Activated CD4-positive, alpha-beta T cell treated with anti-CD3 and anti-CD28 coated beads, Interleukin-2, amount 10 ng/mL, durations not matched to agents 24 days and 14 days (primary cell): ENCODE measurements at regions not wholly inside any gene's neighbourhood (a gene's known extent, or its start where the extent isn't known, plus 50 kb on each side); places are given as distances from the start of the nearest gene placed in this dataset.
"Not testable (repeated sequence)": the region's sequence is repeated elsewhere in the genome, so short reads cannot be mapped to it uniquely, and the experiment has no call there.

Source experiments
- DNase-seq: peaks from one replicate; pipeline ENCODE4 v3.0.0; 2022
- H3K27ac Mint-ChIP-seq: one replicate; pipeline ENCODE4 v1.8.0; 2022; ENCODE audit warnings: mild to moderate bottlenecking, mixed read lengths
- H3K27me3 Mint-ChIP-seq: one replicate; pipeline ENCODE4 v1.8.0; 2022; ENCODE audit warnings: mixed read lengths
- H3K36me3 Mint-ChIP-seq: one replicate; pipeline ENCODE4 v1.8.0; 2022; ENCODE audit warnings: low read depth, mild to moderate bottlenecking, mixed read lengths
- H3K4me1 Mint-ChIP-seq: one replicate; pipeline ENCODE4 v1.8.0; 2021; ENCODE audit warnings: mixed read lengths
- H3K4me3 Mint-ChIP-seq: one replicate; pipeline ENCODE4 v1.8.0; 2022; ENCODE audit warnings: mild to moderate bottlenecking, moderate library complexity, mixed read lengths
- H3K9me3 Mint-ChIP-seq: one replicate; pipeline ENCODE4 v1.8.0; 2021; ENCODE audit warnings: mixed read lengths
- intact Hi-C: fragments of 100-400 bp; cut with micrococcal nuclease; formaldehyde crosslinking; loops from one replicate; pipeline ENCODE4 v1.15.1; 2023

- Mint-ChIP-seq H3K9me3 (peaks cover 4% of the 10 kb centered on the region), H3K4me1 (no peaks in the 10 kb centered on the region), H3K36me3 (no peaks in the 10 kb centered on the region), H3K27ac (no peak overlapping the region), H3K4me3 (no peak overlapping the region), H3K27me3 (no peaks in the 10 kb centered on the region)
- no peak for DNase-seq
- intact Hi-C loops = no loop called here
Measured at GRCh38 chr3:74978684-74979083, 364.2 kb upstream of the CNTN3 start.

- H3K36me3 Mint-ChIP-seq, H3K4me1 Mint-ChIP-seq, H3K27me3 Mint-ChIP-seq, DNase-seq, intact Hi-C loops, H3K4me3 Mint-ChIP-seq, H3K27ac Mint-ChIP-seq, H3K9me3 Mint-ChIP-seq: not testable (repeated sequence)
Measured at GRCh38 chr3:74985028-74985904, 370.8 kb upstream of the CNTN3 start.

- no peak overlapping the region for H3K4me3 Mint-ChIP-seq
- no peak for DNase-seq
- intact Hi-C loops = no loop called here
- H3K4me1 Mint-ChIP-seq = no peaks in the 10 kb centered on the region
- H3K27ac Mint-ChIP-seq = no peak overlapping the region
- H3K27me3 Mint-ChIP-seq = no peaks in the 10 kb centered on the region
- no peaks in the 10 kb centered on the region for H3K36me3 Mint-ChIP-seq
- no peaks in the 10 kb centered on the region for H3K9me3 Mint-ChIP-seq
Measured at GRCh38 chr3:74988095-74988494, 373.6 kb upstream of the CNTN3 start.

GRCh38 chr3:74992898-74993297, 378.4 kb upstream of the CNTN3 start:
- Mint-ChIP-seq H3K4me1 (no peaks in the 10 kb centered on the region), H3K36me3 (no peaks in the 10 kb centered on the region), H3K4me3 (no peak overlapping the region), H3K27me3 (no peaks in the 10 kb centered on the region), H3K27ac (no peak overlapping the region), H3K9me3 (no peaks in the 10 kb centered on the region)
- intact Hi-C loops = no loop called here
- no peak for DNase-seq

GRCh38 chr3:75001330-75001729, 386.9 kb upstream of the CNTN3 start:
- Mint-ChIP-seq H3K4me1 (no peaks in the 10 kb centered on the region), H3K36me3 (no peaks in the 10 kb centered on the region), H3K27ac (no peak overlapping the region), H3K4me3 (no peak overlapping the region), H3K27me3 (no peaks in the 10 kb centered on the region), H3K9me3 (peaks cover 4% of the 10 kb centered on the region)
- DNase-seq = no peak
- intact Hi-C loops = no loop called here

GRCh38 chr3:75012791-75013331, 398.4 kb upstream of the CNTN3 start:
- no peaks in the 10 kb centered on the region for H3K27me3 Mint-ChIP-seq
- intact Hi-C loops = no loop called here

GRCh38 chr3:75014008-75014407, 399.5 kb upstream of the CNTN3 start:
- no peak overlapping the region for H3K27ac Mint-ChIP-seq
- no peaks in the 10 kb centered on the region for H3K9me3 Mint-ChIP-seq
- H3K27me3 Mint-ChIP-seq = no peaks in the 10 kb centered on the region
- intact Hi-C loops = no loop called here
- H3K4me1 Mint-ChIP-seq = no peaks in the 10 kb centered on the region
- H3K36me3 Mint-ChIP-seq = no peaks in the 10 kb centered on the region
- no peak overlapping the region for H3K4me3 Mint-ChIP-seq
- DNase-seq = no peak

More at GRCh38 chr3:75012791-75013331, 398.4 kb upstream of the CNTN3 start:
- Mint-ChIP-seq H3K27ac (no peak overlapping the region), H3K9me3 (no peaks in the 10 kb centered on the region), H3K4me3 (no peak overlapping the region), H3K4me1 (no peaks in the 10 kb centered on the region), H3K36me3 (no peaks in the 10 kb centered on the region)
- no peak for DNase-seq

GRCh38 chr3:75015280-75015679, 400.8 kb upstream of the CNTN3 start:
- Mint-ChIP-seq H3K27ac (no peak overlapping the region), H3K4me1 (no peaks in the 10 kb centered on the region), H3K9me3 (no peaks in the 10 kb centered on the region), H3K27me3 (no peaks in the 10 kb centered on the region), H3K36me3 (no peaks in the 10 kb centered on the region), H3K4me3 (no peak overlapping the region)
- intact Hi-C loops = no loop called here
- no peak for DNase-seq

GRCh38 chr3:75035146-75035545, 420.7 kb upstream of the CNTN3 start:
- no peaks in the 10 kb centered on the region for H3K36me3 Mint-ChIP-seq
- no peak for DNase-seq
- H3K4me3 Mint-ChIP-seq = no peak overlapping the region
- no peaks in the 10 kb centered on the region for H3K27me3 Mint-ChIP-seq
- no peaks in the 10 kb centered on the region for H3K4me1 Mint-ChIP-seq
- H3K9me3 Mint-ChIP-seq = peaks cover 5% of the 10 kb centered on the region
- intact Hi-C loops = no loop called here
- no peak overlapping the region for H3K27ac Mint-ChIP-seq

GRCh38 chr3:75042941-75043340, 428.5 kb upstream of the CNTN3 start:
- H3K9me3 Mint-ChIP-seq = peaks cover 19% of the 10 kb centered on the region
- H3K4me3 Mint-ChIP-seq = no peak overlapping the region
- H3K36me3 Mint-ChIP-seq = no peaks in the 10 kb centered on the region
- H3K4me1 Mint-ChIP-seq = no peaks in the 10 kb centered on the region
- H3K27ac Mint-ChIP-seq = no peak overlapping the region
- H3K27me3 Mint-ChIP-seq = no peaks in the 10 kb centered on the region
- no peak for DNase-seq
- intact Hi-C loops = no loop called here

- H3K36me3 Mint-ChIP-seq = no peaks in the 10 kb centered on the region
Measured at GRCh38 chr3:75048650-75049049, 434.2 kb upstream of the CNTN3 start.

GRCh38 chr3:75049533-75049932, 435.1 kb upstream of the CNTN3 start:
- intact Hi-C loops = no loop called here
- Mint-ChIP-seq H3K27ac (no peak overlapping the region), H3K9me3 (no peaks in the 10 kb centered on the region), H3K4me1 (no peaks in the 10 kb centered on the region), H3K27me3 (no peaks in the 10 kb centered on the region), H3K36me3 (no peaks in the 10 kb centered on the region), H3K4me3 (no peak overlapping the region)
- DNase-seq = no peak

More at GRCh38 chr3:75048650-75049049, 434.2 kb upstream of the CNTN3 start:
- Mint-ChIP-seq H3K27me3 (no peaks in the 10 kb centered on the region), H3K9me3 (no peaks in the 10 kb centered on the region), H3K27ac (no peak overlapping the region), H3K4me1 (no peaks in the 10 kb centered on the region), H3K4me3 (no peak overlapping the region)
- intact Hi-C loops = no loop called here
- DNase-seq = no peak

GRCh38 chr3:75059120-75059519, 444.7 kb upstream of the CNTN3 start:
- Mint-ChIP-seq H3K4me3 (no peak overlapping the region), H3K27me3 (no peaks in the 10 kb centered on the region), H3K27ac (no peak overlapping the region), H3K4me1 (no peaks in the 10 kb centered on the region), H3K36me3 (no peaks in the 10 kb centered on the region), H3K9me3 (peaks cover 3% of the 10 kb centered on the region)
- no peak for DNase-seq
- intact Hi-C loops = no loop called here

GRCh38 chr3:75061806-75062205, 447.3 kb upstream of the CNTN3 start:
- DNase-seq = no peak
- Mint-ChIP-seq H3K27ac (no peak overlapping the region), H3K27me3 (no peaks in the 10 kb centered on the region), H3K36me3 (no peaks in the 10 kb centered on the region), H3K4me3 (no peak overlapping the region), H3K9me3 (peaks cover 5% of the 10 kb centered on the region), H3K4me1 (no peaks in the 10 kb centered on the region)
- intact Hi-C loops = no loop called here

GRCh38 chr3:75075158-75075557, 460.7 kb upstream of the CNTN3 start:
- intact Hi-C loops = no loop called here

More at GRCh38 chr3:75075158-75075557, 460.7 kb upstream of the CNTN3 start:
- DNase-seq = no peak
- Mint-ChIP-seq H3K4me3 (no peak overlapping the region), H3K27me3 (no peaks in the 10 kb centered on the region), H3K27ac (no peak overlapping the region), H3K36me3 (no peaks in the 10 kb centered on the region), H3K4me1 (no peaks in the 10 kb centered on the region), H3K9me3 (no peaks in the 10 kb centered on the region)
